Left kidney (tissue), 1 donor: ENCODE measurements at regions not wholly inside any gene's neighbourhood (a gene's known extent, or its start where the extent isn't known, plus 50 kb on each side); places are given as distances from the start of the nearest gene placed in this dataset.

Experiments used
- DNase-seq: peaks from one replicate; pipeline ENCODE4 v3.0.0-alpha.2; 2013

DNA sequence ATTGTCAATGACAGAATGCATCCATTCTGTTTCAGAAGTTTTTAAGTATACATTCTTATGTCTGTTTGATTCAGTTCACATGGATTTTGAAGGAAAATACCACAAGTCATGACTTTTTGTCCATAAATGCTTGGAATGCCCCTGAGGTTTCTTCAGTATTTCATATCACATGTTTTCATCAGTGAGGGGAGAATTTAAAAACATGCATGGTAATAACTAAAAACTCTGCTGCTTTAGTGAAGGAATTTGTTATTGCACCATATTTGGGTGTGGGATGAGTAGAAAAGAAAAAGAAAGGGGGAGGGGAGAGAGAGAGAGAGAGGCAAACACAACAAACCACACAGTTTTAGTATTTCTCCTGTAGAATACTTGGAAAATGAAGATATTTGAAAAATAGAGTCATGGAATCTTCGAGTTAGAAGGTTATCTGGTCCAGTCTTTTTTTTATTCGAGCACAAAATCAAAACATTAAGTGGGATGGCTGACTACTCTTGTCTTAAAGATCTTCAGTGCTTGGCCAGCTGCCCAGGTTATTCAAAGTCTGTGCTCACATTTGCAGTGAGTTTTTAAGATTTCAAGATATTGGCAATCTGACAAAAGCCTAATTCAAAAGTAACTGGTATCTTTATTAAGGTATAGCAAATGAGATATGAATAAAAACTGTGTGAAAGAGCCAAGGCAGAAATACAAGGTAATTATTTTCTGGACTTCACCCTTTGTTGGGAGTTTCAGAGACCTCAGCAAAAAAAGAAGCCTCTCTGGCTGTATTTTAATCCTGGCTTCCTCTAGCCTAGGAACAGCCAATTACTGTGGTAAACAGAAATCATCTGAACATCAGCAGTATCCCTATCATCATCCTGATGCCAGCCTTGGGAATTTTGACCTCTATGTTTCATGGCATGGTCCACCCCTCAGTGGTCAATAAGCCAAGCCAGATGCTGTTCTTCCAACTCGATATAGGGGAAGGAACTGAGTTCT is 687.9 kb upstream of the CITED2 start:
- peak; percentile 19 for DNase-seq

DNA sequence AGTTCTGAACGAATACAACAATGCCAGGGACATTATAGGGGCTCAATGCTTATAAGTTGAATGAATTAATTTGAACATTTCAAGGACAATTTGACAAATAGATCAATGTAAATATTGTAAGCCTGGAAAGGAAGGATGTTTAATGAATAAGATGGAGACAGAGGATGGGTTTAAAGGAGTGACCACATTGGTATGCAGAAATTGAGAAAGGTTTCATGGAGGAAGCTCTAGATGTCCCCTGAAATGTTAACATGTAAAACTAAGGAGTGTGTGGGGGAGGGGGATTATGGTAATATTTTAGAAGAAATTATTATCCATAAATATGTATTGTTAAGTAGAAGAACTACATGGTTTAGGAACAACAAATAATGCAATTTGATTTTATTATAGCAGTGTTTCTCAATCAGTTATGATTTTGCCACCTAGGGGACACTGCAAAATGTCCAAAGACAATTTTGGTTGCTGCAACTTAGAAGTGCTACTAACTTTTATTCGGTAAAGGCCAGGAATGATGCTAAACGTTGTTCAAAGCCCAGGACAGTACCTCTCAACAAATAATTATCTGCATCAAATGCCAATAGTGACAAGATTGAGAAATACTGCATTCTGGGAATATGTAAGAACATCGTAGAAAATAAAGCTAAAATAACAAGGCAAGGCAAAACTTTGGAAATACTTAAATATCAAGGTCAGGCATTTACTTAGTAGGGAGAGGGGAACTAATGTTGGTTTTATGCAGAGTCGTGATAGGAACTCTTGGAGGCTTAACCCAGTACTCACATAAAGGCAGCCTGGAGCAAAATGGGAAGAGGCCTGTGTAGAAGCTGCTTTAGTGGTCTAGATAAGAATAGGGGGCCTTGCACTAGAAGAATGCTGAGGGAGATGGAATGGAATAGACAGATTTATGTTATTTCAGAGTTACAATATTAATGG is 686.9 kb upstream of the CITED2 start:
- no peak for DNase-seq

DNA sequence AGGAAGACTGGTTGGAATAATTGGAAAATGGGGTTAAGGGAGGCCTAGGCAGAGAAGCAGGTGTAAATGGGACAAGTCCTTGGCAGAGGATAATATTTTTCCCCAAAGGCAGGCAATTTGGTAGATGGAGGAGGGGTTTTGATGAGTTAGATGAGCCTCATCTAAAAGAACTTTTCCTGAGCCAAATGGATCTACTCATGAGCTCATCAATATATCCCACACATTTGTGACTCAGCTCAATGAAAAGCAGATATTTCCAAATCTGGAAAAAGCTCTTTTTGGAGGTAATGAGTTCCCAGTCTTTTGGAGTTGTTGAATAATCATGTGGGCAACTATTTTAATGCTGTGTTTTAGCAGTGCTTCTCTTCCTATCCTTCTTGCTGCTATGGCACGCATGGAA is 685.5 kb upstream of the CITED2 start:
- DNase-seq: no peak

DNA sequence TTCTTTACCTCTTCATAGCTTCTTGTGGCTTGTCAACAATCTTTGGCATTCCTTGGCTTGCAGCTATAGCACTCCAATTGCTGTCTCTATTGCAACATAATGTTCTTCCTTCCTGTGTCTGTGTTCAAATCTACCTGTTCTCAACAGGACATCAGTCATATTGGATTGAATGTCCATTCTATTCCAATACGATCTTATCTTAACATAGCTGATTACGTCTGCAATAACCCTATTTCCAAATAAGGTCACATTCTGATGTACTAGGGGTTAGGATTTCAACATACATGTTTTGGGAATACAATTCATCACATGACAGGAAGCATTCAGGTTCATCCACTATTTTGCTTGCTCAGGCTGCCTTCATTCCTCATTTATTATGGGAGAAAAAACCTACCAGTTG is 684.4 kb upstream of the CITED2 start:
- DNase-seq: no peak

DNA sequence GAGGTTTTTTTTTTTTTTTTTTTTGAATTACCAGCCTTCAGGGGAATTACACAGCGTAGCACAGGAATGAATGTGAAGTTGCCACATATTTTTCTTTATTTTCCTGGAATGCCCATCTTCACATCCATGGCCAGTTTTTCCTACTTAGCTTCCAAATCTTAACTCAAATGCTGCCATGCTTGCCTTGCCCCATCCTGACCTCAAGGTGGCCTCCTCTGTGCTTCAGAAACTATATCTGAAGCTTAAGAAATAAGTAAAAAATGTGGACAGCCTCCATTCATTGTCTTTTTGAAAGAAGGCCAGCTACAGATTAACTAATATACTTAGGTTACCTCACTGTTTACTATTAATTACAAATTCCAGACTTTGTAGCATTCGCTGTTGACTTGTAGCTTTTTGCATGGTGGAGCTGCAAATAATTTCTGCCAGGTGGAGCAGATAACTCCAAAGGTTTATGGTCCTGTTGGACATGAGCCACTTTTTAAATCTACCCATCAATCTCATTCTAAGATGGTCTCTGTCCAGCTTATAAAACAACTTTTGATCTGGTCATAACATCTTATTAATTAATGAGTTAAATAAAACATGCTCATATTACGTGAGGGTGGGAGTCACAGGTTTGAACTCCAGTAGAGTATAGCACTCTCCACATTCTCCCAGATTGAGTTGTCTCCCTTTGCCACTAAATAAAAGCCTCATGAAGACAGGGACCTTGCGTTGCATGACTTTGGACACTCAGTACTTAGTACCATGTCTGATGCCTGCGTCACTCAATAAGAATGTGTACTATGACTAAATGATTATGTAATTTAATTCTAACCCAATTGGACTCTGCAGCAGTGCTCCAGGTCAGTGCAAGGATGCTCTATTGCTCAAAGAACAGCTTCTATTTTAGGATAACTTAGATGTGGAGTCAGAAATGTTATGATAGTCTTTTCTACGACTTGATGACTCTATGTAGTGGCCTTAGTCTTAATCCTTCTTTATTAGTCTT is 678.6 kb upstream of the CITED2 start:
- no peak for DNase-seq

DNA sequence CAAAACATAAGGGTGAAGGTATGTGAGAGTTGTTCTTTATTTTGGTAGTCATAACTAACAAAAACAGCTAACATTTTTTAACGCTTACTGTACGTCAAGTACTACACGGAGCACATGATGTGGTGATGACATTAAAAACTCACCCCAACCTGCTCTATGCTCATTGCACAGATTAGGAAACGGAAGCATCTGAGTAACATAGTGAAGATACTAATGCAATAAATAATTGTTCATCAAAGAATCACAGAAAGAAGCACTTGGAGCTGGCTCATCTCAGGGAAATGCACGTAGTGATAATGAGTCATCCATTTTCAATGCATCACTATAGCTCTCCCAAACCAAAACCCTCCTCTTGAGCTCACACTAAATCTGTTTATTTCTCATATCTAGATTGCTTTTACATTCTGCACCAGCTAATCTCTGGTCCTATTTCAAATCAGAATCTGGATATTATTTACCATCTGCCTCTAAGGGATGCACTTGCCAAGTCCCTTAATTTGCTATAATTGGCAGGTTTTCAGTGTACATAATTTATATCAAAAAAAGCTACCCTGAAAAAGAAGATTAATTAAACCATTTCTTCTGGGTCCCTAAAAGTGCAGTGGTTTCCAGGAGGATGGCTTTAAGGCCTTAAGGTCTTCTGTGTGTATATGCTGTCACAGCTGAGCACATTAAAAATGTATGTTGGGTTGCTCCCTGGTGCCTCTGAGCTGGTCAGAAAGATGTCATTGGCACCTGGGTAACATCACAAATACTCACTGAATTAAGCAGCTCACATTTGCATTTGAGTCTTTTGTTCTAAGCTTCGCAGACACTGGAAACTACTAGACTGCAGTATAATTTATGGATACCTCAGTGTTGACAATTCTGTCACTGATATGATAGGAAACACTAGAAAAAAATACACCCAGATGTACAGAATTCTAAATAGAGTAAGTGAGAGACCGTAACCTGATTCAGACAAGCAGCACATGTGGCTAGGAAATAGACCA is 677.4 kb upstream of the CITED2 start:
- no peak for DNase-seq

DNA sequence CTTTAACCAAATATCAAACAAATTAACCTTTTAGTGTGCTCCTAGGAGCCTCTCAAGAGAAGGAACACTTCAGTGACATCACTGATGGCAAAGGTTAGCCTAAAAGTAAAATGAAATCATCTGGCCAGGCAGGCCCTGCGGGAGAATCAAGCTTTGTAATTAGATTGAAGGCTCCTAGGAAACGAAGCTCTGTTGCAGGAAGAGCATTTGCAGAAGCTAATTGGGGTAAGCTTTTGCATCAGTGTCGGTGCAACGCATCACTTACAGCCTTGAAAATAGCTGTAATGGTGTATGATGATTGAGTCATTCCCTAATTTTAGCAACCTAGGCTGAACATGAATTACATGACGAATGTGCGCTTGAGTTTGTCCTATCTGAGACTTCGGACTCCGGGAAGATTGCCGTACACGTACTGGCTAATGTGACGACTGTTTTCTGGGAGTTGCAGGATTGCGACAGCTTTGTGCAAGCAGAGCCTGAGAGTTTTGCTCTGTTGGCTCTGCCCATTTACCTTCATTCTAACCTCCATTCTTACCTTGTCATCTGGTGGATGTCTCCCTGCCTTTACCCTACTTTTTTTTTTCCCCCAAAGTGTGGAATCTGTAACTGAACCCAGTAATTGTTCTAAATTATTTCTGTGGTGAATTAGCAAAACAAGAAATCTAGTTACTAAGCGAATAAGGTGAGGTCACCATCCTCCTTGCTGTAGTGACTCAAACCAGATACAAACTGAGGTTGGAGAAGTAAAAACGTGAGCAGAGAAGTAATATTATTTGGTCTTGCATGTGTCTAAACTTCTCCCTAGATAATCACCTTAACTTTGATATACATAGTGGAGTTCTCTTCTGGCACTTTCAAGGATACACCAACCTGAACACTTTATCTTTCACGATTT is 675.9 kb upstream of the CITED2 start:
- no peak for DNase-seq

DNA sequence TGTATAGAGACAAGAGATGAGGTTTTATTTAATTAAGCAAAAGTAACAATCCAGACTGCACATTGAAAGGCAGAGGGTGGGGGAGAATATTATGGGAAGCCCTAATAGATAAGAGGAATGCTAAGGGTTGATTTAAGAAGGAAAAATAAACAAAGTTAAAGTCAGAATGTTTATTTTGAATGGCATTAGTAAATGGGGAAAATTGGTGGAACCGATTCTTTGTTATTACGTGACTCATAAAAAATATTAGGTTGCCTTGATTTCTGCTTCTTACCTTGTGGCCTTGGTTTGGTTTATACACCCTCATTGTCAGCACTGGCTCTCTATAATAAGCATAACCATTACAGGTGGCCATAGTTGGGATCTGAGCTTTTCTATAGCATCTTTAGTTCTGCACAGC is 674.8 kb upstream of the CITED2 start:
- DNase-seq: no peak

DNA sequence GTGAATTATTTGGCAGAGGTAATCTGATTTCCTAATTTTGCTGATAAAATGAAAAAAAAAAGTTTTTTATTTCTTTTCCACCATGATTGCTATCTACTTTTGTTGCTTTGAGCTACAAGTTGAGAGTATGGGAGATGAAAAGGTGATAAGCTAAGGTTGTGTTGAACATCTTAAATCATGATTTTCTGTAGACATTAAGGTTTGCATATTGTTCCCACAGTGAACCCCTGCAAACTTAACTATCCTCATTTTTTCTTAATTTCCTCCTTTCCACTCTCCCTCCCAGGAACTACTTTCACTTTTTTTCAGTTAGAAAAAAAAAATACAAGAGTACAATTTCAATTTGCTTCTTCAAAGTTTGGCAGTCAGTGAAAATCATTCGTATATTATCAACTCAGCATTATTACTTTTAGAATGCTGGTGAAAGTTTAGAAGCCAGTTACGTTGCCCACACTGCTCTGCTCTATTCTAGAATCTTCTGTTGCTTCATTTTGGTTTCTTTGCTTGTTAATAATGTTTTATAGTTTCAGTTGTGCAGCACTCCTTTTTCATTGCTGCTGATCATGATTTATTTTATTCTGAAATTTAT is 673.8 kb upstream of the CITED2 start:
- no peak for DNase-seq

DNA sequence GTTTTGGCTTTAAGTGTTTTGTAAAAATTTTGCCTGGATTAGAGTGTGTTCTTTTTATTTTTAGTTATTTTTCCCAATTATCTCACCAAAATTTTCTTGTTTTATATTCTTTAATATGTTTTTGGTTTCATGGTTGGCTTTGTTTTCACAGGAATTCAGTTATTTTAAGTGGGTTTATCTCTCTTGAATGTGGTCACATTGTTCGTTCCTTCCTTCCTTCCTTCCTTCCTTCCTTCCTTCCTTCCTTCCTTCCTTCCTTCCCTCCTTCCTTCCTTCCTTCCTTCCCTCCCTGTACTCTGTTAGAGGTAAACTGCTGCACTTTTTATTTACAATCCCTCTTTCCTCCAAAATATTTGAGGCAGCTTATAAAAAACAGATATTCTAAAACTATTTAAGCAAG is 672.9 kb upstream of the CITED2 start:
- no peak for DNase-seq

DNA sequence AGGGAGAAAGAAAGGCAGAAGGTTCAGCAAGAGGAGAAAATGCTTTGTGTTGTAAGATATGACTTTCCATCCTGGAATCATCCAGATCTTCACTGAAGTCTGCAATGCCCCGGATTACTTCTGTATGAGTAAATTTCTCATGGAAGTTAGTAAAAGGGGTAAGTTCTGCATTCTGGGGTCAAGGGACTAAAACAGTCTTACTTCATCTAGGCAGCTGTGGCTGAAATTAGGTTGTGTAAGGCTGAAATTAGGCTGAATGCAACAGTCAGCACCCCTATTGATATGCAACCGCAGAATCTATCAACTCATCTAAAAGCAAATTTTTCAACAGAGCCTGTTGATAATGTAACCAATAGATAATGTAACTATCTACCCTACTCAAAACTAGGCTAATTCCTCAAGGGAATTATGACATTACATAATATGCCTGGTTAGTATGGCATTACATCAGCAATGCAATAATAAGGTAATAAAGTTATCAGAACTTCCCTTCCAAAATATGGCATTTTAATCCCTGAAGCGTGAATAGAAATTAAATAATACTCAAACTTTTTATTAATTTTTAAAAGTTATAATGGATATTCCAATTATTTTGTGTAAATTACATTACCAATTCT is 671.7 kb upstream of the CITED2 start:
- DNase-seq: no peak

DNA sequence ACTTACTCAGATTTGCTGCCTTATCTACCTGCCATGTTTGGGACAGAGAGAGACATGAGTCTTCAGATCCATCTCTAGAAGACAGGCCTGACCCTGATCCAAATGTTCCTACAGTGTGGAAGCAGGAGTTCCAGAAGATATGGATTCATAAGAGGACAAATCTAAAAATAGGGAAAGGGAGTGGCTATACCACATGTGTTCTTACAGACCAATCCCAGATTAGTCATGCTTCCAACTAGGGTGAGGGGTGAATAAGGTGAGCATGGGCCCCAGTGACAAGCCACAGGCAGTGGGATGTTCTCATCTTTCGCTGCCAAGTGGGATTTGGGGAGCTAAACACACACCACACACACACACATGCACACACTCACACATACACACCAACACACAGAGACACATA is 670.7 kb upstream of the CITED2 start:
- no peak for DNase-seq

DNA sequence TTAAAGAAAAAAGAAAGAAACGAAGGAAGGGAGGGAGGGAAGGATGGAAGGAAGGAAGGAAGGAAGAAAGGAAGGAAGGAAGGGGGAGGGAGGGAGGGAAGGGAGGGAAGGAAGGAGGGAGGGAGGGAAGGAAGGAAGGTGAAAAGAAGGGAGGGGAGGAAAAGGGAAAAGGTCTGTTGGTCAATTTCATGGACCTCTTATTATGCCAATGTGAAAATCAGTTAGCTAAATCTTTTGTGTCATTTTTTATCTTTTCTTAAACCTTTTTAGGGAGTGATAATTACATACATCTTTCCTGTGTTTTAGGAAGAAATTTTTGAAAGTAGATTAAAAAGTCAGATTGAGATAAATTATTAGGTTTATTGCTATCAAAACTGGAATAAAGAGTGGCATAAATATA is 670.2 kb upstream of the CITED2 start:
- no peak for DNase-seq

DNA sequence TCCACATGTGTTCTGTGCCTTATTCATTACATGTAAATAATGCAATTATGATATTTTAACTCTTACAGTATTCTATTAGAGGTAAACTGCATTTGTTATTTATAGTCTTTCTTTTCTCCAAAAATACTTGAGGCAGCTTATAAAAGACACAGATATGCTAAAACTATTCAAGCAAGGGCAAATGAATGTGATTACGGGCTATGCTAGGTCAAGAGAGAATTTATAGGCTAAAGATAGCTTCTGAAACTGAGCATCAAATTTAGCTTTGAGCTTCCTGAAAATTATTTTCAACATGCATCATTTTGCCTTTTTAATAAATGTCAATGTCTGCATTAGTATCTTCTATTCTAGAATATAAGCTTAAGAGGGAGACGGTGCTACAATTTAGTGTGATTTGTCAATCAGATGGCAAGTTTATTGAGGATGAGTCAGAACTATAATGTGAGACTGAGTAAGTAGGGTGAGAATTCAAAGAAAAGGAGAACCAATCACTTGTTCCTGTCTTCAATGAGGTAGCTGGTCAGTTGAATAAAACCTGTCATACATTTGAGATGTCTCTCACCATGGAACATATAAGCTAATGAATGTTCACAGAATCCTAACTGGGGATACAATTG is 669.4 kb upstream of the CITED2 start:
- no peak for DNase-seq

DNA sequence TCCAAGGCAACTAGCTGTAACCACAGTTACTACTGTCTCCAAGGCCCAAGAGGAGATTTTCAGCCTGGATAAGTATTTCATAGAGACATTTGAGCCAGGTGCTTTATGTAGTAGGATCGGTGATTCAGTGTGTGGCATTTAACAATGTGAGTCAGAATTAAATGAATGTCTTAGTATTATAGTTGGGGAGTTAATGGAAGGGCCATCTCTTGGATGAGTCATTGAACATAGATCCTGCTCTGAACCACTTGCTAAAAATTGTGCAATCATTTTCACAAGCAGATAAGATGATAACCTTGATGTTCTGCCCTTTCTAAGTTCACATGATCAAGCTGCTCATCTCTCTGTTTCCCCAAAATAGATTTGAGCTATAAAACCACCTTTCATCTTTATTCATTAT is 668.9 kb upstream of the CITED2 start:
- DNase-seq: no peak

DNA sequence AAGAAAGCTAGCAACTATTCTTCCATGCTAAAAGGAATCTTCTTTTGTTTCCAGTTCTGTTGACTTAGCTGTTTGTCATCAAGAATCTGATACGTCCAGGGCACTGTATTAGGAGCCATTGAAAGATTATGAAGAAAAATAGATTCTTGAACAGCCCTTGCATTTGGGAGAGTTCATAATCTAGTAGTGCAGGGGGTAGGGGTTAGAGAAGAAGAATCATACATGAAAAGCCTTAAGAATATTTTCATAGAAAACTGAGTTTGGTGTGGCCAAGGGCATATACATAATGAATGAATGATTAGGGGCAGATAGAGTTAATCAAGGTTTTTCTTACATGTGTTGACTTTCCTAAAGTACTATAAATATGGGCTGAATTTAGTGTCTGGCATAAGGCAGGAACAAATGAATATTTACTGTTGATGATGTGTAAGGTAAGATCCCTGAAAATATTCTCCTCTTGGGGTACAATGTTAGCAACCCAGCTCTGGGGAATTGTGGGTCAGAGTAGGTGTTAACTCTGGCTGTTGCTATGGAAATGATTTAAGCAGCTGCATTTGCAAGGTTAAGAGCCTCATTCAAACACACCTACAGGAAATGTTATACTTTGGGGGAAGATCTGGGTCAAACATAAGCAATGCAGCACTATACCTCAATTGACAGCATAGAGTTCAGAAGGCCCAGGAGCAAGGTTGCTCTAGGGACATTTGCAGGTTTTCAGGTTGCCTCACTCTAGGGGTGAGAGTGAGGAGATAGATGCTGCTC is 667.3 kb upstream of the CITED2 start:
- no peak for DNase-seq

DNA sequence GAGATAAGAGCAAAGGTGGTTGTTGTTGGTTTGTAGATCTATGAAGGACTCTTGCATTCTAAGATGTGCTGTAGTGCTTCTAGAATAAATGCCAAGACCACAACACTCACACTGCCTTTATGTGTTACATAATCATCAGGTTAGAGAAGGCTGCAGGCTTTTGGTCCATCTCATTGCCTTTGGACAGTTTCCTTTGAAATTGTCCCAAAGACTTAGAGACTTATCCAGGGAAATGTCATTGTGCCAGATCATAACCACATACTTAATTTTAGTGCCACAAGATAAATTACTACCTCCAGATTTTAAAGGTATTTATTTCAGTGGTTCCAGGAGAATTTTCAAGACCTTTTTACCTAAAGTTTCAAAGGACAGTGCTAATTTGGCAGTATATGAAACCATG is 666.6 kb upstream of the CITED2 start:
- no peak for DNase-seq
